Skeletal muscle satellite cell (primary cell): ENCODE measurements at regions not wholly inside any gene's neighbourhood (a gene's known extent, or its start where the extent isn't known, plus 50 kb on each side); places are given as distances from the start of the nearest gene placed in this dataset.

Source experiments
- H3K27me3 ChIP-seq: 2 replicates; pipeline ENCODE4 v1.7.0; 2013; ENCODE audit warnings: low read length; ENCODE audit not compliant: control insufficient read depth, insufficient read depth
- H3K36me3 ChIP-seq: 2 replicates; pipeline ENCODE4 v1.7.0; 2013; ENCODE audit warnings: mild to moderate bottlenecking, control low read depth, low read length; ENCODE audit not compliant: insufficient read depth
- H3K4me1 ChIP-seq: 2 replicates; pipeline ENCODE4 v1.7.0; 2013; ENCODE audit warnings: low read length; ENCODE audit not compliant: control insufficient read depth, insufficient read depth
- H3K4me2 ChIP-seq: 2 replicates; pipeline ENCODE4 v1.7.0; 2013; ENCODE audit warnings: mild to moderate bottlenecking, low read length
- H3K4me3 ChIP-seq: 2 replicates; pipeline ENCODE4 v1.7.0; 2013; ENCODE audit warnings: low read length
- H3K9ac ChIP-seq: 2 replicates; pipeline ENCODE4 v1.7.0; 2013; ENCODE audit warnings: mild to moderate bottlenecking, low read depth, low read length, moderate library complexity
- H3K9me3 ChIP-seq: replicated peaks from 2 replicates; pipeline ENCODE4 v1.7.0; 2013; ENCODE audit warnings: mild to moderate bottlenecking, control low read depth, low read length

DNA sequence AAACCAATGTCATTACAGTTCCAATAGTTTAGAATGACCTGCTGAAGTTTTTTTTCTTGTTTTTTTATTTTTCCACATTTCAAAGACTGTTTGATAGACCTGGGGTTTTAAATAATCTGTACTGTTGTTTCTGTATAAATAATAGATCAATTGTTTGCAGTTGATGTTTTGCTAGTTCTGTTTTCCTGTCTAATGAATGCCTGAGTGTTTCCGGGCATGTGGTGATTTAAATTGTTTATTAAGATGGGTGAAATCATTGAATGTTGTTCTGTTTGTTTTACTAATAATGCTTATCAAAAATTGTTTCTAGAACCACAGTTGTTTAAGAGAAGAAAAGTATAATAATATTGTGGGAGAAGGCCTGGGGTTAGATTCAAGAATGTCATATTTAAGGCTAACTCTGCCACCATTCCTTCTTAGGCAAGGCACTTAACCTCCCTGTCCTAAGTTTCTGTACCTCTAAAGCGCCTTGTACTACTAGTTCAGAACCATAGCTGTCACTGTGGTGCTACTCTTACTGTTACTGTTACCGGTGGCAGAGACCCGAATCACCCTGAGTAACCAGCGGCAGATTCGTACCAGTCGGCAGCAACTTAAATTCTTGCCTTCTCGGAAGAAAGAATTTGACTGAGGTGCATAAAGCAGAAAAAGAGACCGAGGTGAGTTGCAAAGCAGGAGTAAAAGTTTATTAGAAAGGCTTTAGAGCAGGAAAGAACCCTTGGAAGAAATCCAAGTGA is 1014.1 kb downstream of the REEP3 start:
- Histone ChIP-seq H3K36me3 (no peaks in the 10 kb centered on the region), H3K9ac (no peak overlapping the region), H3K4me3 (no peak overlapping the region), H3K27me3 (no peaks in the 10 kb centered on the region), H3K4me1 (no peaks in the 10 kb centered on the region), H3K4me2 (no peak overlapping the region), H3K9me3 (no peaks in the 10 kb centered on the region)

DNA sequence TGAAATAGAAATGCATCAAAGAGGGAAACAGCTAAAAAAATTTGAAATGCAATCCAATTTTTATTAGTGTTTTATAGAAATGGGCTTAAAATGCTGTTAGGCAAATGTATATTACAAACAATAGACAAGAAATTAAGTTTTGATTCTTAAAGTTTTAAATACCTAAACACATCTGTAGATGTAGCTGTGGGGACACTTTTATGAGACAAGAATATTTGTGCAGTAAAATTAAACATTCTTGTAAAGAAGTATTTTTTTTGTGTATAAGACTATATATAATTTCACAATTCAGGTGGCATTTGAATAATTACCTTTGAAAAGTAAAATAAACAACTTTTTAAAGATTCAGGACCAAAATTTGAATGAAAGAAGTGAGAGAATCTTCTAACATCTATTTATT is 1015.9 kb downstream of the REEP3 start:
- H3K4me3 ChIP-seq = no peak overlapping the region
- H3K36me3 ChIP-seq = no peaks in the 10 kb centered on the region
- no peaks in the 10 kb centered on the region for H3K9me3 ChIP-seq
- H3K27me3 ChIP-seq = no peaks in the 10 kb centered on the region
- H3K4me2 ChIP-seq = no peak overlapping the region
- no peaks in the 10 kb centered on the region for H3K4me1 ChIP-seq
- H3K9ac ChIP-seq = no peak overlapping the region

DNA sequence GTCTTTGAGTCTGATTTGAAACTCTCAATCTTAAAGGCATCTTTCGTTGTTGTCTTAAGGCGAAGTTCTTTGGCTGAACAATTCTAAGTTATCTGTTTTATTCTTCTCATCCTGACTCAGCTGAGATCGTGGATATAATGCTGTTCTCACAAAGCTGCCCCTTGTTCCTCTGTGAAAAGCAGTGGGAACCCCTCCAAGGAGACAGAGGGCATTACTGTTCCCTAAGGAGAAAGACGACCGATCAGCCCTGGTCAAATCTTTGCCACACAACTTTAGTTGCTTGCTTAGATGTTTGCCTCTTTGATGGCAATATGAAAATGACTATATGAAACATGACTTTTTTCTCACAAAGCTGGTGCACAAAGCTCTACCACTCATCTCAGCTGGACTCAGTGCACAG is 1016.7 kb downstream of the REEP3 start:
- H3K4me3 ChIP-seq = no peak overlapping the region
- no peak overlapping the region for H3K9ac ChIP-seq
- no peaks in the 10 kb centered on the region for H3K9me3 ChIP-seq
- no peaks in the 10 kb centered on the region for H3K27me3 ChIP-seq
- H3K4me2 ChIP-seq = no peak overlapping the region
- no peaks in the 10 kb centered on the region for H3K36me3 ChIP-seq
- H3K4me1 ChIP-seq = no peaks in the 10 kb centered on the region

DNA sequence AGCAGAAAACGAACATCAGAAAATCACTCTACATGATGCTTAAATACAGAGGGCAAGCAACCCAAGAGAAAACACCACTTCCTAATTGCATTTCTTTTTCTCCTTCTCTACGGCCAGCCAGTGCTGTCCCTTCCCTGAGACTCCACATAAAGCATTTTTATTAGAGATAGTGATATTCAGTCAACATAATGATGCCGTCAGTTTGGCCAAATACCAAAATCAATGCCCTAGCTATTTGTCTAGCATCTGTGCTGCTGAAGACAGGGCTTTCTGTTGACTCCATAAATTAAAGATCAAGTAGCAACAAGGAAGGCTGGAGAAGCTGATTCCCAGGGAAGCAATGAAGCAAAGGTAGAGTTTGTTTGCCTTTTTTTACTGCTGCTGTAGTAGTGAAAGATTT is 1024.9 kb downstream of the REEP3 start:
- H3K4me1 ChIP-seq = no peaks in the 10 kb centered on the region
- H3K27me3 ChIP-seq = no peaks in the 10 kb centered on the region

DNA sequence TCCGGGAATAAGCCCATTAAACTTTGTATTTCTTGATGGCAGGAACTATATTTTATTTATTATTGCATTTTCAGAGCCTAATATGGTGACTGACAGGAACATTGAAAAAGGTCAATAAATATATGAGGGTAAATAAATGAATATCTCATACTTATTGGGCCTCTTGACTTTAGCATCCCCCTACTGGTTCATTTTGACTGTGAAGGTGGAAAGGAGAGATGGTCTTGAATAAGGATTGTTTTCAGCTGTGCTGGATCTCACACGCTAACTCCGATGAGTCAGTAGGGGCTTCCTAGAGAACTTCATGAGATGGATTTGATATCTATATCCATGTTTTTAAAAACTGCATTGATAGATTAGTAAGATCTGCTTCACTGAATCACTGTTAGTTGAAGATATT is 1026.0 kb downstream of the REEP3 start:
- H3K4me1 ChIP-seq = no peaks in the 10 kb centered on the region
- H3K27me3 ChIP-seq = no peaks in the 10 kb centered on the region
- H3K4me2 ChIP-seq = no peak overlapping the region
- no peaks in the 10 kb centered on the region for H3K36me3 ChIP-seq
- no peak overlapping the region for H3K4me3 ChIP-seq
- no peaks in the 10 kb centered on the region for H3K9me3 ChIP-seq
- H3K9ac ChIP-seq = no peak overlapping the region

More for the DNA sequence above, 1024.9 kb downstream of the REEP3 start:
- H3K9ac ChIP-seq = no peak overlapping the region
- no peak overlapping the region for H3K4me3 ChIP-seq
- no peak overlapping the region for H3K4me2 ChIP-seq
- no peaks in the 10 kb centered on the region for H3K9me3 ChIP-seq
- H3K36me3 ChIP-seq = no peaks in the 10 kb centered on the region

DNA sequence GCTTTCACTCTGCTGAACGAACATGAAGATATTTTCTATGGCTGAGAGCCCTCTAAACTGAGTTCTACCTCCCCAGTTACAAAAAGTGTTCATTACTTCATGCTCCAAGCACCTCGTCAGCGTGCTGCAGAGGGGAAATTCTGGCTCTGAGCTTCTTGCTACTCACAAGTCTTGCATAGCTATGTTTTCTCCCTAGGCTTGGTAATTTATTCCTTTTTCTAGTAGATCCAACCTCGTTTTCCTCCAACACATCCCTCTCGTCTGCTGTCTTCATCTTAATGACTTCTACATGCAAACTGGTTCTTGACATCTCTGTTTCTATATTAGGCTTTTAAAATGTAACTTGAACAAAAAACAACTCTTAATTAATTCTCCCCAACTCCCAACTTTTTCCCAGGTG is 1034.5 kb downstream of the REEP3 start:
- no peaks in the 10 kb centered on the region for H3K4me1 ChIP-seq
- no peak overlapping the region for H3K4me3 ChIP-seq
- no peaks in the 10 kb centered on the region for H3K27me3 ChIP-seq
- H3K36me3 ChIP-seq = no peaks in the 10 kb centered on the region
- H3K9me3 ChIP-seq = no peaks in the 10 kb centered on the region
- no peak overlapping the region for H3K4me2 ChIP-seq
- no peak overlapping the region for H3K9ac ChIP-seq

DNA sequence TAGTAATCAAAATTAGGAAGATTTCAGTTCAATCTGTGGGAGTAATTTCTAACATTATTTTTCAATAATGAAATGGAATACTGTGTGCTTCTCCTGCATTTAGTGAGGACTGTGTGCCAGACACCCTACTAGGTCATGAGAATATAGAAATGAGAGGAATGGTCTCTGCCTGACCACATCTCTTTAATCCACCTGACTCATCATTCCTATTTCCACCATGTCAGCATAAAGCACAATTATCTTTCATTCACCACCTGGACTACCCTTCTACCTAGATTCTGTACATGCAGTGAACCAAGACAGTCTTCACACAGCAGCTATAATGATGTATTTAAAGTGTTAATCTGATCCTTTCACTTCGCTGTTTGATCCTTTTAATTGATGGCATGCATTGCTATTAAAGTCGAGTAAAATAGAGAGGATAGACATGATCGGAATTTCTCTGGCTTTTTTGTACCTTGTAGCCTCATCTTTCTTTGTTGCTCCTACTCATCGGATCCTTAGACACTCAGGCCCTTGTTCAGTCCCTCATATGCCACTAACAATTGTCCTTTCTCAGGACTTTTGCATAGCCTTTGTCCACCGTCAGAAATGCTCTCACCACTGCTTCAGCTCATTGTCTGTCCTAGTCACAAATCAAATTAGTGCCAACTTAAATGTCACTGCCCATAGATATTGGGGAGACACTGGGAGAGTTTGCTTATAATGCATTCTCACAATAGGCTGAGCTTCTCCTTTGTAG is 1037.1 kb downstream of the REEP3 start:
- no peaks in the 10 kb centered on the region for H3K9me3 ChIP-seq
- H3K9ac ChIP-seq = no peak overlapping the region
- no peaks in the 10 kb centered on the region for H3K4me1 ChIP-seq
- H3K36me3 ChIP-seq = no peaks in the 10 kb centered on the region
- H3K4me2 ChIP-seq = no peak overlapping the region
- no peaks in the 10 kb centered on the region for H3K27me3 ChIP-seq
- H3K4me3 ChIP-seq = no peak overlapping the region

DNA sequence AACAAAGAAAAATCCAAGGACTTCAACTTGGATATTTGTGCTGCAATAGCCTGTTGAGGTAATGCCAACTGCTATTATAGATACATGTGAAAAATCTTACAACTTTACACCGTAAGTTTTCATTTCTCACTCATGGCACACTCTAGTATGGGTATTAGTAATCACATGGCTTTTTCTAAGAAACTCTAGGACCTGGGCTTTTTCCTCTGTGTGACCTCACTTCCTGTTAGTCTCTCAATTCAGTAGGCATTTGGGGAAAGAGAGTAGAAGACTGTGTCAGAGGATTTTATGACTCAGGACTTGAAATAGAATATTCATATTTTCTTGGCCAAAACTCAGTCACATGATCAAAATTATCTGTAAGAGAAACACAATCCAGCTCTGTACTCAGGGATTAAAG is 1049.9 kb downstream of the REEP3 start:
- no peaks in the 10 kb centered on the region for H3K4me1 ChIP-seq
- H3K9me3 ChIP-seq = no peaks in the 10 kb centered on the region
- H3K4me3 ChIP-seq = no peak overlapping the region
- no peak overlapping the region for H3K9ac ChIP-seq
- no peaks in the 10 kb centered on the region for H3K27me3 ChIP-seq
- no peak overlapping the region for H3K4me2 ChIP-seq
- no peaks in the 10 kb centered on the region for H3K36me3 ChIP-seq

DNA sequence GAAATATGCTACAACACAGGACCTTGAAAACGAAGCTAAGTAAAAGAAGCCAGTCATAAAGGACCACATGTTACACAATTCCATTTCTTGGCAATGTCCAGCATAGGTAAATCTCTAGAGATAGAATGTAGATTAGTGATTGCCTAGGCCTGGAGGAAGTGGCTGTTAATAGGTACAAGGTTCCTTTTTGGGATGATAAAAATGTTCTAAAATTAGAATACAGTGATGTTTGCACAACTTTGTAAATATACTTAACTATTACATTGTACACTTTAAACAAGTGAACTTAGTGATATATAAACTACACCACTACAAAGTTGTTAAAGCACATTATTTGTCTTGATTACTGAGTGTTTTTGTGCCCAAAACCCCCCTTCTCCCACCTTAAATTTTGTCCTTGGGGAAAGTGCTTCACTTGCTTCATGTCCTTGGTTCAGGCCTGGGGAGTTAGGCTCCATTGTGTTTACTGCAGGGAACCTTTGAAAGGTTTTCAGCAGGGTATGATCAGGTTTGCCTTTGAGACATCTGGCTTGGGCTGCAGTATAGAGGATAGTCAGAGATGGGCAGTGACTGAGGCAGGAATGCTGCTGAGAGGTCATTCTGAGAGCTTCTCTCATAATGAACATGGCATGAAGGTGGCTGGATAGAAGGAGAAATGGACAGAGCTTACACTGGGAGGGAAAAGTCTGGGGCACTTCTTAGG is 1052.6 kb downstream of the REEP3 start:
- H3K9ac ChIP-seq = no peak overlapping the region
- no peaks in the 10 kb centered on the region for H3K9me3 ChIP-seq
- no peaks in the 10 kb centered on the region for H3K4me1 ChIP-seq
- no peak overlapping the region for H3K4me2 ChIP-seq
- H3K36me3 ChIP-seq = no peaks in the 10 kb centered on the region
- no peak overlapping the region for H3K4me3 ChIP-seq
- no peaks in the 10 kb centered on the region for H3K27me3 ChIP-seq

DNA sequence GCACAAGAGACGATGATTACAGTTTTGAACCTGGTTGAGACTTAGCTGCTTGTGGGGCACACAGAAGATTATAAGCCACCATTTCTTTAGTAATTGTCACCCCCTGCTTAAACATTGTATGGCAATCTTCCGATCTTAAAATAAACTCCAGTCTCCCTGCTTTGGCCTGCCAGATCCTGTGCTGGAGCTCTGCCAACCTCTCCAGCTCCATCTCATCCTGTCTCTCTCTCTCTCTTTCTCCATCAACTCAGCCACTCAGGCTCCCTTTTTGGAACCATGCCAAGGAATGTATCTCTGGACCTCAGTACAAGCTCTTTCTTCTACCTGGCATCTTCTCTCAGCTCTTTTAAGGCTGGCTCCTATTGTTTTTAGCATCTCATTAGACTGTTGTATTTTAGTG is 1053.2 kb downstream of the REEP3 start:
- H3K4me3 ChIP-seq = no peak overlapping the region
- no peaks in the 10 kb centered on the region for H3K9me3 ChIP-seq
- H3K9ac ChIP-seq = no peak overlapping the region
- no peaks in the 10 kb centered on the region for H3K27me3 ChIP-seq
- no peaks in the 10 kb centered on the region for H3K4me1 ChIP-seq
- H3K36me3 ChIP-seq = no peaks in the 10 kb centered on the region
- H3K4me2 ChIP-seq = no peak overlapping the region

DNA sequence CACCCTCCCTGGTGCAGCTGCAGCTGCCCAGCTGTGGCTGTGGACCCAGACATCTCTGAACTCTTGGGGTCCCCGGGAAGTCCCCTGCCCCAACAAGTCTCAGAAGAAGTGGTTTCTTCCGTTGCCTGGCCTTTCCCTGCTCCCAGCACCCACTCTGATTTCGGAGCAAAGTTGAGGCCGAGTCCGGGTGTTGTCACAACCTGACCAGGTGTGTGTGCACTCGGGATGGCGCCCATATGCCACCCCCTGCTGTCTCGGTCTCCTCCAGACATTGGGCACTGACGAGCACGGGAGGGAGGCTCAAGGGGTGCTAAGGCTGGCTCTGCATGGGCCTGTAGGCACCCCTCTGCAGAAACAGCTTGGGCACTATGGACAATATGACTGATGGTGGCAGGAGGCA is 1055.3 kb downstream of the REEP3 start:
- H3K9ac ChIP-seq = no peak overlapping the region
- no peak overlapping the region for H3K4me3 ChIP-seq
- no peaks in the 10 kb centered on the region for H3K36me3 ChIP-seq
- H3K27me3 ChIP-seq = no peaks in the 10 kb centered on the region
- no peaks in the 10 kb centered on the region for H3K9me3 ChIP-seq
- H3K4me1 ChIP-seq = no peaks in the 10 kb centered on the region
- H3K4me2 ChIP-seq = no peak overlapping the region
